H9 (cell line): ENCODE measurements at regions not wholly inside any gene's neighbourhood (a gene's known extent, or its start where the extent isn't known, plus 50 kb on each side); places are given as distances from the start of the nearest gene placed in this dataset.

Experiments
- DNase-seq: peaks from one replicate; pipeline ENCODE4 v3.0.0-alpha.2; 2017
- H2AFZ ChIP-seq: one replicate; pipeline ENCODE4 v1.6.1; 2013; ENCODE audit warnings: mild to moderate bottlenecking, low read length, control low read depth, moderate library complexity
- H2AK5ac ChIP-seq: 2 replicates; pipeline ENCODE4 v1.6.1; 2013; ENCODE audit warnings: low read length, control low read depth, mixed read lengths; ENCODE audit not compliant: insufficient read length
- H2BK120ac ChIP-seq: one replicate; pipeline ENCODE4 v1.6.1; 2013; ENCODE audit warnings: low read depth, mild to moderate bottlenecking, low read length, control low read depth, inconsistent platforms; ENCODE audit not compliant: poor library complexity, severe bottlenecking
- H2BK12ac ChIP-seq: 2 replicates; pipeline ENCODE4 v1.6.1; 2013; ENCODE audit warnings: low read length, control low read depth, mixed read lengths, low read depth; ENCODE audit not compliant: insufficient read length
- H2BK15ac ChIP-seq: 2 replicates; pipeline ENCODE4 v1.6.1; 2013; ENCODE audit warnings: low read depth, low read length, control low read depth
- H2BK20ac ChIP-seq: one replicate; pipeline ENCODE4 v1.6.1; 2013; ENCODE audit warnings: low read depth, mild to moderate bottlenecking, low read length, control low read depth, inconsistent platforms; ENCODE audit not compliant: poor library complexity, severe bottlenecking
- H2BK5ac ChIP-seq: 2 replicates; pipeline ENCODE4 v1.6.1; 2013; ENCODE audit warnings: low read length, control low read depth, mixed read lengths; ENCODE audit not compliant: insufficient read length
- H3K14ac ChIP-seq: 2 replicates; pipeline ENCODE4 v1.6.1; 2013; ENCODE audit warnings: low read length, control low read depth; ENCODE audit not compliant: insufficient read depth
- H3K18ac ChIP-seq: 2 replicates; pipeline ENCODE4 v1.6.1; 2013; ENCODE audit warnings: low read depth, mild to moderate bottlenecking, mixed read lengths, low read length, control low read depth; ENCODE audit not compliant: insufficient read length
- H3K23ac ChIP-seq: 2 replicates; pipeline ENCODE4 v1.6.1; 2013; ENCODE audit warnings: low read length, control low read depth, mixed read lengths, low read depth; ENCODE audit not compliant: insufficient read length
- H3K23me2 ChIP-seq: 2 replicates; pipeline ENCODE4 v1.6.1; 2013; ENCODE audit warnings: low read depth, mild to moderate bottlenecking, mixed read lengths, low read length, control low read depth; ENCODE audit not compliant: insufficient read length, poor library complexity, severe bottlenecking
- H3K27ac ChIP-seq: 2 replicates; pipeline ENCODE4 v1.5.1; 2013; ENCODE audit warnings: low read length, control low read depth, mixed read lengths, low read depth; ENCODE audit not compliant: insufficient read length
- H3K27me3 ChIP-seq: 2 replicates; pipeline ENCODE4 v1.6.1; 2013; ENCODE audit warnings: low read length, control low read depth, inconsistent platforms; ENCODE audit not compliant: insufficient read depth
- H3K4ac ChIP-seq: 2 replicates; pipeline ENCODE4 v1.6.1; 2013; ENCODE audit warnings: low read depth, mild to moderate bottlenecking, control low read depth, inconsistent platforms, low read length, moderate library complexity
- H3K4me1 ChIP-seq: 2 replicates; pipeline ENCODE4 v1.6.1; 2013; ENCODE audit warnings: low read length, control low read depth, inconsistent platforms; ENCODE audit not compliant: insufficient read depth
- H3K4me2 ChIP-seq: 2 replicates; pipeline ENCODE4 v1.6.1; 2013; ENCODE audit warnings: low read length, control low read depth, mixed read lengths; ENCODE audit not compliant: insufficient read length, insufficient read depth
- H3K56ac ChIP-seq: 2 replicates; pipeline ENCODE4 v1.6.1; 2013; ENCODE audit warnings: low read depth, mild to moderate bottlenecking, mixed read lengths, low read length, control low read depth; ENCODE audit not compliant: insufficient read length
- H3K79me1 ChIP-seq: 2 replicates; pipeline ENCODE4 v1.6.1; 2013; ENCODE audit warnings: low read depth, mild to moderate bottlenecking, moderate library complexity, low read length, control low read depth, inconsistent platforms; ENCODE audit not compliant: insufficient read depth, poor library complexity, severe bottlenecking
- H3K79me2 ChIP-seq: 2 replicates; pipeline ENCODE4 v1.6.1; 2013; ENCODE audit warnings: low read length, control low read depth, inconsistent platforms; ENCODE audit not compliant: insufficient read depth
- H3K9ac ChIP-seq: 2 replicates; pipeline ENCODE4 v1.6.1; 2013; ENCODE audit warnings: low read length, control low read depth, mixed read lengths; ENCODE audit not compliant: insufficient read length; ENCODE audit errors: extremely low read depth
- H3K9me3 ChIP-seq: one replicate; pipeline ENCODE4 v1.6.1; 2013; ENCODE audit warnings: low read depth, low read length, inconsistent platforms; ENCODE audit not compliant: control insufficient read depth
- H3T11ph ChIP-seq: one replicate; pipeline ENCODE4 v1.6.1; 2013; ENCODE audit warnings: mild to moderate bottlenecking, low read length, control low read depth, inconsistent platforms
- H4K20me1 ChIP-seq: one replicate; pipeline ENCODE4 v1.6.1; 2013; ENCODE audit not compliant: control insufficient read depth, insufficient read length, insufficient read depth
- H4K5ac ChIP-seq: 2 replicates; pipeline ENCODE4 v1.6.1; 2013; ENCODE audit warnings: low read depth, mild to moderate bottlenecking, mixed read lengths, low read length, control low read depth; ENCODE audit not compliant: insufficient read length
- H4K8ac ChIP-seq: replicated peaks from 2 replicates; pipeline ENCODE4 v1.6.1; 2013; ENCODE audit warnings: low read length, control low read depth, mixed read lengths, low read depth; ENCODE audit not compliant: insufficient read length
- H4K91ac ChIP-seq: 2 replicates; pipeline ENCODE4 v1.6.1; 2013; ENCODE audit warnings: low read depth, mild to moderate bottlenecking, moderate library complexity, mixed read lengths, low read length, control low read depth; ENCODE audit not compliant: insufficient read length
- H3K27ac Mint-ChIP-seq, 3 experiments: 2 replicates in 2 of 3; 3 replicates in 1 of 3; pipeline ENCODE4 v1.8.0; 2020 to 2021; ENCODE audit warnings: mixed read lengths in 3 of 3, mild to moderate bottlenecking in 1 of 3, moderate library complexity in 1 of 3
- H3K27me3 Mint-ChIP-seq: 2 replicates; pipeline ENCODE4 v1.8.0; 2021; ENCODE audit warnings: low read depth, mild to moderate bottlenecking, moderate library complexity, mixed read lengths
- H3K36me3 Mint-ChIP-seq, 3 experiments: 2 replicates in 2 of 3; 3 replicates in 1 of 3; pipeline ENCODE4 v1.8.0; 2020 to 2021; ENCODE audit warnings: low read depth in 3 of 3, mixed read lengths in 3 of 3; ENCODE audit not compliant: insufficient read depth in 1 of 3
- H3K4me1 Mint-ChIP-seq, 2 experiments: 2 replicates each; pipeline ENCODE4 v1.8.0; 2020; ENCODE audit warnings: mixed read lengths in 2 of 2
- H3K4me3 Mint-ChIP-seq, 2 experiments: 2 replicates in 1 of 2; 3 replicates in 1 of 2; pipeline ENCODE4 v1.8.0; 2020 to 2021; ENCODE audit warnings: mild to moderate bottlenecking in 2 of 2, mixed read lengths in 2 of 2, moderate library complexity in 1 of 2
- H3K9me3 Mint-ChIP-seq, 2 experiments: 2 replicates in 1 of 2; 3 replicates in 1 of 2; pipeline ENCODE4 v1.8.0; 2020; ENCODE audit warnings: mild to moderate bottlenecking in 2 of 2, mixed read lengths in 2 of 2, moderate library complexity in 1 of 2
- CTCF ChIP-seq: fragments of 200-600 bp; sonication (generic); conservative IDR thresholded peaks from 3 replicates; pipeline ENCODE4 v1.8.0; 2021; ENCODE audit warnings: antibody characterized with exemption, mild to moderate bottlenecking

- Histone ChIP-seq H2AFZ (no peak overlapping the region), H2BK5ac (no peak overlapping the region), H3K9ac (no peak overlapping the region), H3K4ac (no peak overlapping the region), H2BK15ac (no peak overlapping the region), H3K14ac (no peak overlapping the region), H2BK20ac (no peak overlapping the region), H3K56ac (no peak overlapping the region), H3T11ph (no peak overlapping the region), H3K23ac (no peak overlapping the region), H4K20me1 (no peaks in the 10 kb centered on the region), H3K4me1 (no peaks in the 10 kb centered on the region), H3K27ac (no peak overlapping the region), H3K27me3 (no peaks in the 10 kb centered on the region), H4K5ac (no peak overlapping the region), H3K79me1 (no peaks in the 10 kb centered on the region), H3K23me2 (no peaks in the 10 kb centered on the region), H3K18ac (no peak overlapping the region), H4K8ac (no peak overlapping the region), H3K9me3 (no peaks in the 10 kb centered on the region), H2BK12ac (no peak overlapping the region), H2AK5ac (no peak overlapping the region), H3K79me2 (no peaks in the 10 kb centered on the region), H3K4me2 (no peak overlapping the region), H4K91ac (no peak overlapping the region), H2BK120ac (no peak overlapping the region)
- DNase-seq, result no peak
- no peak overlapping the region for H3K27ac Mint-ChIP-seq
- no peak overlapping the region for H3K4me3 Mint-ChIP-seq
- no peak for TF ChIP-seq CTCF
- no peaks in the 10 kb centered on the region for H3K27me3 Mint-ChIP-seq
- H3K4me1 Mint-ChIP-seq, result no peaks in the 10 kb centered on the region
- H3K9me3 Mint-ChIP-seq, result no peaks in the 10 kb centered on the region; a peak in 1 of 5 replicates
- no peaks in the 10 kb centered on the region for H3K36me3 Mint-ChIP-seq
Observed at GRCh38 chr3:166360720-166361119, 523.5 kb upstream of the BCHE start.
